HEK293T (cell line): ENCODE measurements at regions not wholly inside any gene's neighbourhood (a gene's known extent, or its start where the extent isn't known, plus 50 kb on each side); places are given as distances from the start of the nearest gene placed in this dataset.

Experiments used
- ARNT ChIP-seq: fragments of 450-650 bp; IDR thresholded peaks from 2 replicates; pipeline ENCODE4 v1.6.1; 2017; ENCODE audit warnings: mild to moderate bottlenecking
- BHLHE40 ChIP-seq: fragments of 450-650 bp; IDR thresholded peaks from 2 replicates; pipeline ENCODE4 v1.6.1; 2016; ENCODE audit warnings: mild to moderate bottlenecking, moderate library complexity, borderline replicate concordance
- FOXA1 ChIP-seq: fragments of 450-650 bp; IDR thresholded peaks from 2 replicates; pipeline ENCODE4 v1.6.1; 2016; ENCODE audit warnings: mild to moderate bottlenecking
- FOXK2 ChIP-seq: fragments of 450-650 bp; IDR thresholded peaks from 2 replicates; pipeline ENCODE4 v1.6.1; 2016; ENCODE audit warnings: mild to moderate bottlenecking
- FOXM1 ChIP-seq: fragments of 450-650 bp; IDR thresholded peaks from 2 replicates; pipeline ENCODE4 v1.6.1; 2017; ENCODE audit warnings: mild to moderate bottlenecking, borderline replicate concordance
- HDGF ChIP-seq: fragments of 450-650 bp; IDR thresholded peaks from 2 replicates; pipeline ENCODE4 v1.6.1; 2017; ENCODE audit warnings: antibody characterized with exemption, borderline replicate concordance
- L3MBTL2 ChIP-seq: fragments of 450-650 bp; conservative IDR thresholded peaks from 2 replicates; pipeline ENCODE4 v1.6.1; 2016; ENCODE audit warnings: mild to moderate bottlenecking
- LEF1 ChIP-seq: fragments of 450-650 bp; IDR thresholded peaks from 2 replicates; pipeline ENCODE4 v1.6.1; 2017; ENCODE audit warnings: mild to moderate bottlenecking, borderline replicate concordance
- NFRKB ChIP-seq: fragments of 450-650 bp; IDR thresholded peaks from 2 replicates; pipeline ENCODE4 v1.6.1; 2016; ENCODE audit warnings: mild to moderate bottlenecking, moderate library complexity
- PKNOX1 ChIP-seq: fragments of 450-650 bp; IDR thresholded peaks from 2 replicates; pipeline ENCODE4 v1.6.1; 2016
- SP1 ChIP-seq: fragments of 450-650 bp; IDR thresholded peaks from 2 replicates; pipeline ENCODE4 v1.6.1; 2017
- SUZ12 ChIP-seq: fragments of 450-650 bp; IDR thresholded peaks from 2 replicates; pipeline ENCODE4 v1.6.1; 2016; ENCODE audit warnings: mild to moderate bottlenecking
- TARDBP ChIP-seq: fragments of 450-650 bp; IDR thresholded peaks from 2 replicates; pipeline ENCODE4 v1.6.1; 2016
- ZNF384 ChIP-seq: fragments of 450-650 bp; IDR thresholded peaks from 2 replicates; pipeline ENCODE4 v1.6.1; 2016

GRCh38 chr6:139472351-139473015 lies 98.0 kb upstream of the CITED2 start:
- TF ChIP-seq ARNT = no peak
- TF ChIP-seq LEF1 = no peak
- TF ChIP-seq HDGF = no peak
- no peak for TF ChIP-seq PKNOX1
- TF ChIP-seq SP1 = no peak
- no peak for TF ChIP-seq L3MBTL2
- TF ChIP-seq ZNF384 = no peak
- no peak for TF ChIP-seq NFRKB
- no peak for TF ChIP-seq FOXA1
- TF ChIP-seq FOXM1 = no peak
- no peak for TF ChIP-seq FOXK2
- TF ChIP-seq SUZ12 = no peak
- TF ChIP-seq BHLHE40 = no peak
- no peak for TF ChIP-seq TARDBP
